ENCODE measurements at regions not wholly inside any gene's neighbourhood (a gene's known extent, or its start where the extent isn't known, plus 50 kb on each side); places are given as distances from the start of the nearest gene placed in this dataset.

DNA sequence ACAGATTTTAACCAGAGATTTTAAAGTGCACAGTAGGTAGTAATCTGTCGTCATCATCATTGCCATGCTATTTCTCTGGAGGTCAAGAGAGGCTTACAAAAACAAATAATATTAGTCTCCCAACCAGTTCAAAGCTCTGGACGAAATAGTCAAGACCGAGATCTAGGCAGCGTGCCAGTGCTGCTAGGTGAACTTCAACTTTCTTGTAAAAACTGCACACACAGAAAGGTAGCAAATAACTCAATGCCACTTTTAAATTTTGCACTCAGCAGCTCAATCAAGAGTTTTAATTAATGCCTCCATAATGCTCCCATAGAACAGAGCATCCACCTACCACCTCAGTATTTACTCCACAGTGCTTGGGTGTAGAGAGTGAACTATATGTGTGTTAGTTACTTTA, 656.8 kb downstream of the IRX1 start:
- TF ChIP-seq, protein P1, sequence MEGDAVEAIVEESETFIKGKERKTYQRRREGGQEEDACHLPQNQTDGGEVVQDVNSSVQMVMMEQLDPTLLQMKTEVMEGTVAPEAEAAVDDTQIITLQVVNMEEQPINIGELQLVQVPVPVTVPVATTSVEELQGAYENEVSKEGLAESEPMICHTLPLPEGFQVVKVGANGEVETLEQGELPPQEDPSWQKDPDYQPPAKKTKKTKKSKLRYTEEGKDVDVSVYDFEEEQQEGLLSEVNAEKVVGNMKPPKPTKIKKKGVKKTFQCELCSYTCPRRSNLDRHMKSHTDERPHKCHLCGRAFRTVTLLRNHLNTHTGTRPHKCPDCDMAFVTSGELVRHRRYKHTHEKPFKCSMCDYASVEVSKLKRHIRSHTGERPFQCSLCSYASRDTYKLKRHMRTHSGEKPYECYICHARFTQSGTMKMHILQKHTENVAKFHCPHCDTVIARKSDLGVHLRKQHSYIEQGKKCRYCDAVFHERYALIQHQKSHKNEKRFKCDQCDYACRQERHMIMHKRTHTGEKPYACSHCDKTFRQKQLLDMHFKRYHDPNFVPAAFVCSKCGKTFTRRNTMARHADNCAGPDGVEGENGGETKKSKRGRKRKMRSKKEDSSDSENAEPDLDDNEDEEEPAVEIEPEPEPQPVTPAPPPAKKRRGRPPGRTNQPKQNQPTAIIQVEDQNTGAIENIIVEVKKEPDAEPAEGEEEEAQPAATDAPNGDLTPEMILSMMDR (IDR thresholded peaks at IDR 0.05; ENCODE audit: poor library complexity, severe bottlenecking): no peak
- no peak for ATAC-seq (ENCODE audit: low read depth)
- no peaks in the 10 kb centered on the region for H3K27me3 ChIP-seq (ENCODE audit: insufficient read depth, poor library complexity, severe bottlenecking)
- no peak overlapping the region for H3K4me3 ChIP-seq (ENCODE audit: severe bottlenecking)
- H3K9me3 ChIP-seq (ENCODE audit: severe bottlenecking): peaks cover 3% of the 10 kb centered on the region
- H3K4me1 ChIP-seq (ENCODE audit: insufficient read depth, poor library complexity, severe bottlenecking): no peaks in the 10 kb centered on the region
- no peak overlapping the region for H3K27ac ChIP-seq (ENCODE audit: poor library complexity, severe bottlenecking)
- no peak for DNase-seq (ENCODE audit: low spot score)
- H3K36me3 ChIP-seq (ENCODE audit: low read depth): no peaks in the 10 kb centered on the region

DNA sequence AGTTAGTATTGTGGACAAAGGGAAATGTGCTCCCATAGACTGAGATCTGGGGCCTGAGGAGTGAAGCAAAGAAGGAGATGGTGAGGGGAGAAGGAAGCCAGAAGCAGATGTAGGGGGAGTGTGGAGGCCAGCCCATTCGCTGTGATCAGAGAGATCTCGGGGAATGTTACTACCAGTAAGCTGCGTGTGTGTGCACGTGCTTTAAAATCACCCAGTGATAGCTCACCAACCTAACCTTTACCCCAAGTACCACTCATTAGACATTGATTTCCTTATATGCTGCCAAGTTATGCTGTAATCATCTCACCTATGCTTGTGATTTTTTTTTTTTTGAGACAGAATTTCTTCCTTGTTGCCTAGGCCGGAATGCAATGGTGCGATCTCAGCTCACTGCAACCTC, 659.1 kb downstream of the IRX1 start:
- Histone ChIP-seq H3K4me1 (ENCODE audit: insufficient read depth, poor library complexity, severe bottlenecking) (no peaks in the 10 kb centered on the region), H3K36me3 (ENCODE audit: low read depth) (no peaks in the 10 kb centered on the region), H3K27me3 (ENCODE audit: insufficient read depth, poor library complexity, severe bottlenecking) (no peaks in the 10 kb centered on the region), H3K27ac (ENCODE audit: poor library complexity, severe bottlenecking) (no peak overlapping the region), H3K4me3 (ENCODE audit: severe bottlenecking) (no peak overlapping the region), H3K9me3 (ENCODE audit: severe bottlenecking) (peaks cover 3% of the 10 kb centered on the region)
- TF ChIP-seq, protein P1 (IDR thresholded peaks at IDR 0.05; ENCODE audit: poor library complexity, severe bottlenecking): no peak
- ATAC-seq (ENCODE audit: low read depth) (no peak), DNase-seq (ENCODE audit: low spot score) (no peak)

DNA sequence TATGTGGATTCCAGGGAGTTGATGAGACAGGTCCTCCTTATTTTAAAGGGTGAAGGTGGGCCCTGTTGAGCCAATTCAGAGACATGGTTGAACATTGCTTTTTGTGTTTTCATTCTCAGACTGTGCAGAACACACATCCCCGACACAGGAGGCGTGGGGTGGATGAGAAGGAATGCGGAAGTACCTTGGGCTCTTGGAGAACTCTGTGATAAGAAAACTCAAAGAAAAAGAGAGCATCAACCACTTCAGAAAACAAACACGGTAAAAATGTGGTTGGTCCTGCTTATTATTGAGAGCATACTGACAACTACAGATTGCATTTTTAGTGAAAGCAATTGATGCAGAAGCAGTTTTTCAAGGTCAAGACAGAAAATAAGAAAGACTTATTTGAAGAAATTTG, 659.8 kb downstream of the IRX1 start:
- Histone ChIP-seq H3K27ac (ENCODE audit: poor library complexity, severe bottlenecking) (no peak overlapping the region), H3K4me3 (ENCODE audit: severe bottlenecking) (no peak overlapping the region), H3K36me3 (ENCODE audit: low read depth) (no peaks in the 10 kb centered on the region), H3K9me3 (ENCODE audit: severe bottlenecking) (peaks cover 3% of the 10 kb centered on the region), H3K4me1 (ENCODE audit: insufficient read depth, poor library complexity, severe bottlenecking) (no peaks in the 10 kb centered on the region), H3K27me3 (ENCODE audit: insufficient read depth, poor library complexity, severe bottlenecking) (no peaks in the 10 kb centered on the region)
- ATAC-seq (ENCODE audit: low read depth) (no peak), DNase-seq (ENCODE audit: low spot score) (no peak)
- TF ChIP-seq, protein P1 (IDR thresholded peaks at IDR 0.05; ENCODE audit: poor library complexity, severe bottlenecking): no peak

DNA sequence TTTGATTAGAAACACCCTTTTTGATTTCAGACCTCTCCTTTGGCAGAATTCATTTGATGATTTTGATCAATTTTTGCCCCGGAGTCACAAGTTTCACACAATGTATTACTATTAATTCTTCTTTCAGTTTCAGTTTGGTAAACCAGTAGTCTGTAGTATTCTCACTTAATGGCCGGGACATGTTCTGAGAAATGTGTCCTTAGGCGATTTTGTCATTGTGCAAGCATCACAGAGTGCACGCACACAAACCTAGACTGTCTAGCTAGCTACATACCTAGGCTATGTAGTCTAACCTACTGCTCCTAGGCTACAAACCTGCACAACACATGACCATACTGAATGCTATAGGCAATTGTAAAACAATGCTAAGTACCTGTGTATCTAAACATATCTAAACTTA, 662.5 kb downstream of the IRX1 start:
- Histone ChIP-seq H3K27ac (ENCODE audit: poor library complexity, severe bottlenecking) (no peak overlapping the region), H3K4me3 (ENCODE audit: severe bottlenecking) (no peak overlapping the region), H3K9me3 (ENCODE audit: severe bottlenecking) (peaks cover 3% of the 10 kb centered on the region), H3K4me1 (ENCODE audit: insufficient read depth, poor library complexity, severe bottlenecking) (no peaks in the 10 kb centered on the region), H3K36me3 (ENCODE audit: low read depth) (no peaks in the 10 kb centered on the region), H3K27me3 (ENCODE audit: insufficient read depth, poor library complexity, severe bottlenecking) (no peaks in the 10 kb centered on the region)
- TF ChIP-seq, protein P1 (IDR thresholded peaks at IDR 0.05; ENCODE audit: poor library complexity, severe bottlenecking): no peak
- DNase-seq (ENCODE audit: low spot score): no peak
- peak; percentile 78 for ATAC-seq (ENCODE audit: low read depth)

DNA sequence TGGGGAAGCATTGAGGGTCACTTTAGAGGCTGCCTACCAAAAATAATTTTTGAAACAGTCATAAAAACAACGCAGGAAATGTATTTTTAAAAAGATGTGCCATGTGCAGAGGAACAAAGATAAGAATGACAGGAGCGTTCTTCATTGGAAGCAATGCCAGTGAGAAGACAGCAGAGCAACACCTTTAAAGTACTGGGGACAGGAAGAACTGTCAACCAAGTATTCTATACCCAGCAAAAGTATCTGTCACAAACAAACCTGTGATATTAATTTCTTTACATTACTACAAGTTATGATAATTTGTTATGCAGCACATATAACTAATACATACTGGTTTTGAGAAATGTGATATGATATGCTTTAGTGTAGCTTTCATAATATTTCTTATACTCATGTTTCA, 675.6 kb downstream of the IRX1 start:
- Histone ChIP-seq H3K4me3 (ENCODE audit: severe bottlenecking) (no peak overlapping the region), H3K27me3 (ENCODE audit: insufficient read depth, poor library complexity, severe bottlenecking) (no peaks in the 10 kb centered on the region), H3K4me1 (ENCODE audit: insufficient read depth, poor library complexity, severe bottlenecking) (no peaks in the 10 kb centered on the region), H3K36me3 (ENCODE audit: low read depth) (no peaks in the 10 kb centered on the region), H3K27ac (ENCODE audit: poor library complexity, severe bottlenecking) (no peak overlapping the region), H3K9me3 (ENCODE audit: severe bottlenecking) (peaks cover 2% of the 10 kb centered on the region)
- no peak for DNase-seq (ENCODE audit: low spot score)
- TF ChIP-seq, protein P1 (IDR thresholded peaks at IDR 0.05; ENCODE audit: poor library complexity, severe bottlenecking): no peak
- ATAC-seq (ENCODE audit: low read depth): no peak
